ENCODE measurements at regions not wholly inside any gene's neighbourhood (a gene's known extent, or its start where the extent isn't known, plus 50 kb on each side); places are given as distances from the start of the nearest gene placed in this dataset.

DNA sequence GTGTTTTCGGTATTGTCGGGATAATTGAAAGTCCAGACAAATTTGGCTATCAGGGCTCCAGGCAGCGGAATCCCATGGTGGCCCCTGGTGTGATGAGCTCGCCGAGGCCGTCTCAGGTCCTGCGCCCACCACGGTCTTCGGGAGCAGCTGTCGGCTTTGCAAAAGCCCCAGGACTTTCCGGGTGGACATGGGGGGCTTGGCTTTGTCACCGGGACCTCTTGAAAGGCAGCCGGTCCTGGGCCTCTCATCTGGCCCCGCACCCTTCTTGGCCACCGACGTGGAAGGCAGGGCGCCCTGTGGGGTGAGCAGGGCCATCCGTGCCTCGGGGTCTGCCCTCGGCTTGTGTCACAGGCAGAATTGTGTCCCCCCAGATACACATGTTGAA, 87.1 kb upstream of the ACTRT2 start:
- no peak for DNase-seq (ENCODE audit: low read depth)

DNA sequence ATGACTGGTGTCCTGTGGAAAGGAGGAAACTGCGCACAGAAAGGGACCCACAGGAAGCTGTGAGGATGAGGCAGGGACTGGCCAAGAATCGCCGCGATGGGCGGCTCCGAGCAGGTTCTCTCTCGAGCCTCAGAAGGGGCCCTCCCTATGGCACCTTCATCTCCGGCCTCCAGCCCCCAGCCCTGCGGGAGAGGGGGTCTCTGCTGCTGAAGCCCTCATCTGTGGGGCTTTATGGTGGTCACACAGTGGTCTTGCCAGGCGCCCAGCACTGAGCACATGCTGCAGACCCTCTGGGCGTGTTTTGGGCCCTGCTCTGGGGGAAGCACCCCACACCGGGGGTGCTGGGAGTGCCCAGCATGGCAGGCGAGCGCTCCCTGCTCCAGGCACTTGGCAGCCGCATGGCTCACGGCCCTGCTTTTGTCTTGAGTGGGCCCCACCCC, 86.6 kb upstream of the ACTRT2 start:
- no peak for DNase-seq (ENCODE audit: low read depth)

DNA sequence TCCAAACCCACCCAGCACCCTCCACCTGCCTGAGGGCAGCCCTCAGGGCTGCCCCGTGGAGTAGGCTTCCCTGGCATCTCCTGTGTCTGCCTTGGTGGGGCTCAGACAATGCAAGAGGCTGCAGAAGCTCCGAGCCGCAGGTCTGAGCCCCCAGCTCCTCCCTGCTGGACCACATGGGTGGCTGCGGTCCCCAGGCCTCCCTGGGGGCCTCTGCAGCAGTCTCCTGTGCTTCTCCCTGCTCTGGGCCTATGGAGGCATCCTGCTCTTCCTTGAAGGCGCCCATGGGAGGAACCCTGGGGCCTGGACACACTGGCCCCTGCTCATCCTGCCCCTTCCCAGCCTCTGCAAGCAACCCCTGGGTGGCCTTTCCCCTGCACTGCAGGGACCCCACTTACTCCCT, 86.1 kb upstream of the ACTRT2 start:
- no peak for DNase-seq (ENCODE audit: low read depth)

DNA sequence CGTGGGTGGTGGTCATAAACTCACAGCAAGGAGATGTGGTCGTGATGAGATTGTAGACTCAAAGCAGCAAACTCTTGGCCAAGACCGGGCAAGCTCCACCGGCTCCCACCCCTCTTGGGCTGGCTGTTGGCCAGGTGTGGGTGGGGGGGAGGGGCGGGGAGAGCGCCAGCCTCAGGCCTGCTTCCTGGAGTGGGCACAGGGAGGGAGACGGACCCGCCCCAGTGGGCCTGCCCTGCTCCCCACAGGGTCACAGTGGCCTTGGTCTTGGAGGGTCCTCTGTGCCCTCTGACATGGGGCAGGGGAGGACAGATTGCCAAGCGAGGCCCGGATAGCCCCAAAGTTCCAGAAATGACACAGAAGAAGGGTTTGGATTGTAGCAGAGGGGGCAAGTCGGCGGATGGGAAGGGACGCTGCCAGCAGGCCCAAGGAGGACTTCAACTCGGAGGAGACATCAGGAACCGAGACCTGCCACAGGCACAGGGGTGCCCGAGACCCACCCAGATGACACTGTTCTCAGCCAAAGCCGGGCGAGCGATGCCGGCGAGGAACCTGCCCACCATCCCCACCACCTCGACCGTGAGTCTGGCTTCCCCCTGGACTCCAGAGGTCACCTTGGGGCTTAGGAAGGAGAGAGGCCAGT, 85.4 kb upstream of the ACTRT2 start:
- DNase-seq (ENCODE audit: low read depth), result no peak

DNA sequence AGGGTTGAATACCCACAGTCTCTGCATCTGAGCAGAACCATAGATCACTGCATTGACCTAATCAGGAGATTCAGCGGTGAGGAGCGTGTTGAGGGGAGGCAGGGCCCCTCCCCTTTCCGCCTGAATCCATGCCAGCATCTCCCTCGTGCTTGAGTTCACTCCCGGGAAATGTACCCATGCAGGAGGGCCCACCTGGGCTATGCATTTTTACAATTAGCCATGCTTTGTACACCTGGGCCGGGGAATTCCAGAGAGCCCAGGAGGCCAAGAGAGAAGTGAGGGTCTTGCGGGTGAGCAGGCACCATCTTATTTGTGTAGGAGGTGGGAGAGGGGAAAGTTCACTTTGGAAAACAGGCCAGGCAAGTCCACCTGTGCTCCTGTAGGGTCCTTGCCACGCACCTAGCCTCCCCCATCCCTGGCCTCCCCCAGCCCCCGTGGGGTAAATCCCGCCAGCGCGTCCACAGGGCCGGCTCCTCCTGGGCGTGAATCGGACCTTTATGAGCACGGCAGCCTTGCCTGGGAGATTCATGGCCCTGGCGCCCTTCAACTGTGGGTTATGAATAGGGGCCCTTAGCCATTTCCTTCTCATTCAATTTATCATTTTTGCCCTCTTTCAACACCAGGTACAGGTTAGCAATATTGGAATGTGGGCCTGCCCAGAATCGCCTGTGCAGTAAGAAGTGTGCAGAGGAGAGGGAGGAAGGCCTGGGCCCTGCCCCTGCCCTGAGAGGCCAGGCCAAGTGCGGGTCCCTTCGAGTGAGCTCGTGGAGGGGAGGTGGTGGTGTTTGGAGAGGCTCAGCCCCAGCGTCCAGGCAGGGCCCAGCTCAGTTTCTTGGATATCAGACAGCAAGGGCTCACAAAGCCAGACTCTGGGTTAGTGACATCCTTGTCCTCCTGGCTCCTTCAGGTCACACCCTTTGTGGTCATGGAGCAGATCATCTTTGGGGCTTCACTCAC, 84.4 kb upstream of the ACTRT2 start:
- no peak for DNase-seq (ENCODE audit: low read depth)

DNA sequence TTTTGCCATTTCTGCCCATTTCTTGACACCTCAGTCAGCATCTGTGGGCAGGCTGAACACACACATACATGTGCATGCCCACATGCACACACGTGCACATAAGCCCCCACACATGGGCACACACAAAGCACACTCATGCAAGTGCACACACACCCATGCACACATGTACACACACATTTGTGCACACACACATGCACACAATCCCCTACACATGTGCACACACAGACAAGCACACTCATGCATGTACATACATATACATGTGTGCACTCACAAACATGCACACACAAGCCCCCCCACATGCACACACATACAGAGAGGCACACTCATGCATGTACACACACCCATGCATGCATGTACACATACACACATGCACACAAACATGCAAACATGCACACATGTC, 83.5 kb upstream of the ACTRT2 start:
- no peak for DNase-seq (ENCODE audit: low read depth)

DNA sequence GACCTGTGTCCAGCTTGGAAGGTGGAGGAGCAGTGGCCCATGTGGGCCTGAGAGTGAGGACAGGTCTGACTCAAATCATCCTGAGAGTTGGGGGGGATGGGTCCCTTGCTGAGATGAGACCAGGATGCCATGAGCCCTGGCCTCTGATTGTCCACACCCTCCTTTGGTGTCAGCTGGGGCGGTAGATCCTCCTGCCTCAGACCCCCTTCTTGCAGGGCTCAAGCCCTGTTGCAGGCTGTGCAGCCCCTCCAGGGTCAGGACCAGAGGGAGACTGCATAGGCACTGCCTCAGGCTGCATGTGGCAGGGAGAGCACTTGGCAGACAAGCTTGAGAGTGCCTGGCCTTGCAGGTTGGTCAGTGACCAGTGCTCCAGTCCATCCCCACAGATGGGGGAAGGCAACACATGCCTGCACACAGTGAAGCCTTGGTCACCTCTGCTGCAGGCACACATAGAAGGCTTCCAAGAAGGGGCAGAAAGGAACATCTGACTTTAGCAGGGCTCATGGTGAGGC, 82.2 kb upstream of the ACTRT2 start:
- no peak for DNase-seq (ENCODE audit: low read depth)

DNA sequence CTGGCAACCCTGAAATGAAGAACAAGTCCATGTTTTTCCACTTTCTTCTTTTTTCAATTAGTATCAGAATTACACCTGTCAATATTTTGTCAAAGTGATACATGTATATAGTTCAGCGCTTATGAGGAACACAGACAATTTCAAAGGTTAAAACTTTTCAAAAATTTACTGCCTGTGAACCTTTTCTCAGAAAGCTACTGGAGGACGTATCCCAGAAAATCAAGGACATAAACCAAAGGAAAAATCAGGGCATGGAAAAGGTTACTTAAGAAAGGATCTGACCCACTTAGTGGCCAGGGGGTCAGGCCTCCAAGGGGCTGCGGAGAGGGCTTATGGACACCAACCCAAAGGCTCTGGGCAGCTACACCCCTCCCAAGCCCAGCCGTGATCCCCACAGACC, 81.1 kb upstream of the ACTRT2 start:
- DNase-seq (ENCODE audit: low read depth), result no peak

DNA sequence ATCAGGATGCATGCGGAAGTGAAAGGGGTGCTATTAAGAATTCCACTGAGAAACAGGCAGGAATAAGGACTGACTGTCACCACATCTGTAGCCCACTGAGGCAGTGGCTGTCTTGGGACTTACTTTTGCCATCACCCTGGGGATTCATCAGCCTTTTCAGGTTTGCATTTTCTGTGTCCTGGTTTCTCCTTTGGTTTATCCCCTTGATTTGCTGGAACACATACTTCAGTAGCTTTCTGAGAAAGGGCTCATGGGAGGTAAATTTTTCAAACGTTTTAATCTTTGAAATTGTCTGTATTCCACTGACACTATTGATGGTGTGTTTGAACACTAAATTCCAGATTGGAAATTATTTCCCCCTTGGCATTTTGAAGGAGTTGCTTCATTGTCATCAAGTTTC, 80.2 kb upstream of the ACTRT2 start:
- no peak for DNase-seq (ENCODE audit: low read depth)

DNA sequence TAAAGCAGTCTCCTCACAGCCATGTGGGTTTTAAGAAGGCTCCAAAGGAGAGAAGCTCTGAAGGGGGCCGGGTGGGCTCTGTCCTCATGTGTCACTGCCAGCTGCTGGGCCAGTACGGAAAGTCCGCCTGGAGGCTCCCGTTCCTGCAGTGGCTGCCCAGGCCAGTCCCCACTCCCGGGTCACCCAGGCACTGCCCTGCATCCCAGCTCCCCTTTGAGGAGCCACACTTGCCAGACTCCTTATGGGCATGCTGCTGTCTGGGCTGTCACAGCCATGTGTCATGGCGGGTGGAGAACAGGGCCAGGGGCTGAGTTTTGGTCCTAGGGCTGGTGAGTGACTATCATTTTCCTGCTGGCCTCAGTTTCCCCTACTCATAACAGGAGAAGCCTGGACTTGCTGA, 79.4 kb upstream of the ACTRT2 start:
- no peak for DNase-seq (ENCODE audit: low read depth)

DNA sequence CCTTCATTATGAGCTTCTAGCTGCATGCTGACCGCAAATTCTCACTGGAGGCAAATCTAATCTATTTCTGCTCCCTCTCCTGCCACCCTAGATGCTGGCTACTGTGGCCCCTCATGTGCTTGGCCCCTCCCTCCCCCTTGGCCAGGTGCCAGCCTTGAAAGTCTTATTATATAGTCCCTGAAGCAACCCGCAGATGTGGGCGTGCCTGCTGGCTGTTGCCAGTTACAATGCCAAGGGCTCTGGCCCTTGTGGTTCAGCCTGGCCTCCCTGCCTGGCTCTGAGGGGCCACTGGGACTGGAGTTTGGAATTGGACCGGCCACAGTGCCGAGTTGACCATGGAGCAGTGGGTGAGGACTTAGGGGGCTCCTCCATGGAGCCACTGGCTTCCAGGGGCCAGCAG, 78.9 kb upstream of the ACTRT2 start:
- DNase-seq (ENCODE audit: low read depth), result no peak

DNA sequence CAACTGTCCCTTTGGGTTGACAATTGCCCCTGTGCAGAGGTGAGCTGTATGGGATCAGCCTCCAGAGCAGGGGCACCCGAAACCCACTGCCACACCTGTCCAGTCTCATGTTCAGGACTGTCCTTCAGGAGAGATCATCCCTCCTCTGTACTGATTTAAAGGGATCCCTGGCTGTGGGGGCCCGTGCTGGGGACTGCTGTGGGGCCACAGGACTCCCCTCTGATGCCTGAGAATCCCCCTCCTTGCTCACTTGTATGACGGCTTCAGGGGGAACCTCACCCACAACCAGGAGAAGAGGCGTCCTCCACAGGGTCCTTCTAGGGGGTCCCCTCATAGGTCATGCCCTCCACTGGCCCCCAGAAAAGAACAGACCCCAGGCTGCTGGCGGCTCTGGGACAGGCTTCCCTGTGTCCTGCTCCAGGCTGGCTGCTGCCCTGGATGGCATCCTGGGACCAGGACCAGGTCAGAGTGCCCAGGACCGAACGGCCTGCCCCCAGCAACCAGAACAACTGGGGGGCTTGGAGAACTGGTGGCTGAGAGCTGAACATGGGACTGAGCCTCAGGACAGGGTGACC, 77.5 kb upstream of the ACTRT2 start:
- no peak for DNase-seq (ENCODE audit: low read depth)

DNA sequence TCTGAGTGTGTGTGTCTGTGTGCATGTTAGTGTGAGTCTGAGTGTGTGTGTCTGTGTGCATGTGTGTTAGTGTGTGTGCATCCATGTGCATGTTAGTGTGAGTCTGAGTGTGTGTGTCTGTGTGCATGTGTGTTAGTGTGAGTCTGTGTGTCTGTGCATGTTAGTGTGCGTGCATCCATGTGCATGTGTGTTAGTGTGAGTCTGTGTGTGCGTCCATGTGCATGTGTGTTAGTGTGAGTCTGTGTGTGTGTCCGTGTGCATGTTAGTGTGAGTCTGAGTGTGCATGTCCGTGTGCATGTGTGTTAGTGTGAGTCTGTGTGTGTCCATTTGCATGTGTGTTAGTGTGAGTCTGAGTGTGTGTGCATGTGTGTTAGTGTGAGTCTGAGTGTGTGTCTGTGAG, 76.6 kb upstream of the ACTRT2 start:
- no peak for DNase-seq (ENCODE audit: low read depth)

DNA sequence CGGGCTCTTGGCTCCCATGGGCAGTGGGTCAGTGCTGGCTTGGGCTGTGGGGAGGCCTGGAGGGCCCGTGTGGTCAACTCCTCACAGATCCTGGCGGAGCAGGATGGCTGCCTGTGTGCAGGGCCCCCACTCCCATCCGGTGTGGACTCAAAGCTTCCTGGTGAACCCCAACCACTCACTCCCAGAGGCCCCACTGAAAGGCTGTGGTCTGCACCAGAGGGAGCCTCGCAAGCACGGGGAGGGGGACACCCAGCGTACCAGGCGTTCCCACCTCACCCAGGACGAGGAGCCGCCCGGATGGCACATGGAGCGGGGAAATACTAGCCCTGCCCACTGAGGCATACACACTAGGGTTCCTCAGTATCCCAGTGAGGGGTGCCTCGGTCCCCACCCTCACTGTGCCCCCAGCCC, 75.4 kb upstream of the ACTRT2 start:
- no peak for DNase-seq (ENCODE audit: low read depth)

DNA sequence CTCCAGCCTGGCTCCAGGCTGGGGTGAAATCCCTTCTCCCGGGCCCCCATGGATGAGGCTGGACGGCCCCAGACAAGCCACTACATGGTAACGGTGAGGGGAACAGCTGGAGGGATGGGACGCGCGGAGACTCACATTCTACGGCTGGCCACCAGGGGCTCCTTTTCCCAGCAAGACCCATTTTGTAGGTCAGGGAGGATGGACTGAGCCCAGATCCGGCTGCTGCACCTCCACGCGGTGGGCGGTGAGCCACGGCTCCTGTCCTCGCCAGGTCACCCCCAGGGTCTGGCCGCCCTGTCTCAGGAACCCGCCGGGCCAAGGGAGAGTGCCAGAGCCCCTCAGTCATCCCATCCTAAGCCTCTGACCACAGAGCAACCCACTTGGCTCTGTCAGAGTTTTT, 75.0 kb upstream of the ACTRT2 start:
- no peak for DNase-seq (ENCODE audit: low read depth)

DNA sequence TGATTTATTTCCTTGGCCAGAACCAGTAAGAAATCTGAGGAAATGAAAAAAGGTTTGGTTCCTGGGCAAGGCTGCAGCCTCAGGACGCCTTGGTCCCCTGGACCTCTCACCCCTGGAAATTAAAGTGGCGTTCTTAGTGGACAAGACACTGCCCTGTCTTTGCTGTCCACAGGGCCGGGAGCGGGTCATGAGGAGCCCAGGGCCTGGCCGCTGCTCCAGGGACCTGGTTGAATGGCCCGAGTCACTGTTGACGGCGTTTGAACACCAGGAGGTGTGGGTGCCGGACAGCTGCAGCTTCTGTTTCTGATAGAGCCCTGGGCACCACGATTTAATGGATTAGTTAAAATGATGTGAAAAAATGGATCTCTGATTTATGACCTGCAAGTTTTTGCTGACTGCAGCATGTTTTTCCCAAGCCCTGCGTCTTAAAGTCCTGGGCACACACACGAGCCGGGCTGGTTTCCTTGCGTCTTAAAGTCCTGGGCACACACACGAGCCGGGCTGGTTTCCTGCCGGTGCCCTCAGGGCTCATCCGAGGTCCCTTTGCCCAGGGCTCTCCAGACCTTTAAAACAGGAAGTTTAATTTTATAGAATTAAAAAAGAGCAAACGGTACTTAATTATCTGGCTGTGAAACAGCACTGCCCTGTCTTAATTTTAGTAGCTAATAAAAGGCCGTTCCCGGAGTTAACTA, 74.1 kb upstream of the ACTRT2 start:
- DNase-seq (ENCODE audit: low read depth), result no peak

DNA sequence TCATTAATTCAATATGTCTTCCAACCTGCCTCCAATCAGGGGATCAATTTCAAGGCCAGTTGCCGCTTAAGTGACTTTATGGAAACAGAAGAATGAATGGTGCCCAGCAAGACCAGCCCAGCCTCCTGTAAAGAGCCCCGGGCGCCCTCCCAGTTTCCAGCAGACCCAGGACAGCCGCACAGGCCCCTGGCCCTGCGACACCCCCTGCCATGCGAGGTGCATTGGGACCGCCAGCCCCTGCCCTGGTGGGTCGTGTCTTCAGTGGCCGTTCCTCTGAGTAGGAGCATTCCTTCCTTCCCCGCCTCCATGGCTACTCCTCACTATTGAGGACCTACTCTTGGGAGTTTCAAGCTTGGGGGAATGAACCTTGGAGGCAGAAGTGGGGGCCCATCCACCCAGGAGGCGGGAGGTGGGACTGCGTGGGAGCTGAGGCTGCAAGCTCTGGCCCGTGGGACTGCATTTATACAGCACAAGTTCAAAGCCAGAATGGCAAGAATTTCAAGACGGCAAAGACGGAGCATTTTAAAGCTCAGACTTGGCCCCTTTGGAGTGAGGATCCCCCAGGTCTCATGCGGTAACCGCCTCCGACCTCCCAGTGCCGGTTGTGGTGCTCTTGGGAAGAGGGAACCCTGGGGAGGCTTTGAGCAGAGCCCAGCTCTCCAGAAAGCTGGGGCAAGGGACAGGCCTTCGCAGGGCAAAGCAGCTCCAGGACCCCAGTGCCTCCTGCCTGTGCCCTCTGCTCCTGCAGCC, 73.1 kb upstream of the ACTRT2 start:
- DNase-seq (ENCODE audit: low read depth), result no peak

DNA sequence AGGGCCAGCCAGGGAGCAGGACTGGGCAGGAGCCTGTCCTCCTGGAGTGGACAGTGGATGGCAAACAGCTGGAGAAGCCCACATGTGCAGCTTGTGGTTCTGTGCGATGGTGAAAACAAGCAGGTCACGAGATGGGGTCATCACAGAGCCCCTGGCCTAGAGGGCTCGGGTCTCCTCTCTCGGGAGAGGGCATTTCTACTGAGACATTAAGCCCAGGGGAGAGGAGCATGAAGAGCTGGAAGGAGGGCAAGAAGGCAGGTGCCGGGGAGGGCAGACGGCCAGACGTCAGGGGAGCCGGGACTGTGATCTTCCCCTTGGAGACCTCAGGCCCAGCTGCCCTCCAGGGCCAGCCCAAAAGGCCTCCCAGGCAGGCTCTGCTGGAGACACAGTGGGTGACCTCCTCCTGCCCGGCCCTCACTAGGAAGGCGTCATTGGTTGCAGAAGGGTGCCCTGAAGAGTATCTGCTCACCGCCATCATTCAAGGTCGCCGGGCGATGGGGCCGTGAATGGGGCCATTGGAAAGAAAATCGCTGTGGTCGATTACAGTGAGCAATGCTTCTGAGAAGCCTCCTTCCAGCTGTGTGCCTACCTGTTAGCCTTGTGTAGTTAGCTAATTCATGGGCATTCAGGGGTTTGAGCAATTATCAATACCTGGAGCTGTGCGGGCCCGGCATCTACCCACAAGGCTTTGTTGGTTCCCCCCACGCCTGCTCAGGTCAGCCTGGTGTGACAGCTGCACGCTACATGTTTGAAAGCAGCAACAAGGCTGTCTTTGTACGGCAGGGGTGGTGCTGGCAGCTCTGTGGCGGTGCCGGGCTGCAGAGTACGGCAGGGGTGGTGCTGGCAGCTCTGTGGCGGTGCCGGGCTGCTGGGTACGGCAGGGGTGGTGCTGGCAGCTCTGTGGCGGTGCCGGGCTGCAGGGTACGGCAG, 72.3 kb upstream of the ACTRT2 start:
- DNase-seq (ENCODE audit: low read depth), result no peak

DNA sequence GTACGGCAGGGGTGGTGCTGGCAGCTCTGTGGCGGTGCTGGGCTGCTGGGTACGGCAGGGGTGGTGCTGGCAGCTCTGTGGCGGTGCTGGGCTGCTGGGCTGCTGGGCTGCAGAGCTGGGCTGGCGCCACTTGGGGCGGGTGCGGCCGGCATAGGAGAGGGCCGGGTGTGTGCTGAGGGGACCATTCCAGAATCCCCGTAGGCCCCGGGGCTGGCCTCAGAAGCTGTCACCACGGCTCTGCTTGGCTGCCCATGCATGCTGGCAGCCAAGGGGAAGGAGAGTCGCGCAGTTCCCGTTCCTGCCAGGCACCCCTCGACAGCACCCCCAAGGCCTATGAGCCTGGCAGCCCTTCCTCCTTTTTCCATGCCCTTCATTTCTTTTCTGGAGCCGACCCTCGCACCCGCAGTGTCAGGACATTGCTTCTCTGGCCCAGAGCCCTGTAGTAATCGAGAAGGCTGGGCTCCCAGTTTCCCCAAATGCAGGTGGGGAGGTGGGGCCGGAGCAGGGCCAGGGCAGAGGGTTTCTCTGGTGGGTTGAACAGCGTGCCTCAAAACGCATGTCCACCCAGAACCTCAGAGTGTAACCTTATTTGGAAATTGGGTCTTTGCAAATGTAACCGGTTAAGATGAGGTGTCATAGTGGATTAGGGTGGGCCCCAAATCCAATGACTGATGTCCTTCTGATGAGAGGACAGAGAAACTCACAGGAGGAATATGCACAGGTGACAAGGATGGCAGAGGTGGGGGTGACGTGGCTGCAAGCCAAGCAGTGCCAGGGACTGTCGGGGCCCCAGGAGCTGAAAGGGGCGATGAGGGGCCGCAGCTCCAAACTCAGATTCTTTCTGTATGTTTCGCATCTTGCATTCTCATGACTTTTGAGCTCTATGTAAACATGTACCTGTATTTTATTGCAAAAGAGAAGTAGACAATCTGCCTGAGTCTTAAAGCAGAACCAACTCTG, 71.0 kb upstream of the ACTRT2 start:
- DNase-seq (ENCODE audit: low read depth), result no peak
